DND-41 (cell line): ENCODE measurements at regions not wholly inside any gene's neighbourhood (a gene's known extent, or its start where the extent isn't known, plus 50 kb on each side); places are given as distances from the start of the nearest gene placed in this dataset.

ENCODE experiments used
- ATAC-seq: fragments of 200-7000 bp; cut with Tn5 transposase; 3 replicates; pipeline ENCODE4 v1.9.1; 2021; ENCODE audit warnings: low read depth; ENCODE audit not compliant: insufficient read depth
- DNase-seq: peaks from one replicate; pipeline ENCODE4 v3.0.0-alpha.2; 2020
- H2AFZ ChIP-seq: 2 replicates; pipeline ENCODE4 v1.6.0; 2012; ENCODE audit warnings: low read depth, low read length
- H3K27ac ChIP-seq: 2 replicates; pipeline ENCODE4 v1.5.1; 2012; ENCODE audit warnings: low read length, inconsistent platforms
- H3K27me3 ChIP-seq: fragments of 200-600 bp; sonication (generic); 2 replicates; pipeline ENCODE4 v1.6.0; 2012; ENCODE audit warnings: low read length, mild to moderate bottlenecking, inconsistent platforms; ENCODE audit not compliant: insufficient read depth, poor library complexity
- H3K36me3 ChIP-seq: 2 replicates; pipeline ENCODE4 v1.5.1; 2012; ENCODE audit warnings: low read length, inconsistent platforms; ENCODE audit not compliant: insufficient read depth
- H3K4me1 ChIP-seq: 2 replicates; pipeline ENCODE4 v1.5.1; 2012; ENCODE audit warnings: mild to moderate bottlenecking, low read length; ENCODE audit not compliant: insufficient read depth
- H3K4me2 ChIP-seq: 2 replicates; pipeline ENCODE4 v1.6.0; 2012; ENCODE audit warnings: mild to moderate bottlenecking, moderate library complexity, low read length, inconsistent platforms; ENCODE audit not compliant: insufficient read depth
- H3K4me3 ChIP-seq, 2 experiments: fragments of 200-600 bp in 1 of 2; shearing (Covaris generic) in 1 of 2; 2 replicates each; pipeline ENCODE4 v1.5.1; 2012 to 2016; ENCODE audit warnings: inconsistent platforms in 2 of 2, low read length in 2 of 2, mild to moderate bottlenecking in 2 of 2, low read depth in 1 of 2, moderate library complexity in 1 of 2
- H3K79me2 ChIP-seq: 2 replicates; pipeline ENCODE4 v1.6.0; 2012; ENCODE audit warnings: low read length, inconsistent platforms; ENCODE audit not compliant: insufficient read depth
- H3K9ac ChIP-seq: 2 replicates; pipeline ENCODE4 v1.6.0; 2012; ENCODE audit warnings: low read depth, mild to moderate bottlenecking, inconsistent platforms, low read length, moderate library complexity
- H3K9me3 ChIP-seq: 2 replicates; pipeline ENCODE4 v1.5.1; 2012; ENCODE audit warnings: low read length, moderate library complexity, mild to moderate bottlenecking, inconsistent platforms; ENCODE audit not compliant: insufficient read depth, severe bottlenecking
- H4K20me1 ChIP-seq: 2 replicates; pipeline ENCODE4 v1.6.0; 2012; ENCODE audit warnings: low read length; ENCODE audit not compliant: insufficient read depth
- EZH2 ChIP-seq: IDR thresholded peaks from 3 replicates; pipeline ENCODE4 v1.6.1; 2012; ENCODE audit warnings: borderline replicate concordance, low read depth, mild to moderate bottlenecking, moderate library complexity, low read length, inconsistent platforms; ENCODE audit not compliant: severe bottlenecking
- TF ChIP-seq, protein P1 (sequence below): IDR thresholded peaks from 2 replicates; pipeline ENCODE4 v1.5.1; 2012; ENCODE audit warnings: borderline replicate concordance, low read length, moderate library complexity, mild to moderate bottlenecking; ENCODE audit not compliant: poor library complexity, severe bottlenecking; ENCODE audit errors: extremely low read depth

DNA sequence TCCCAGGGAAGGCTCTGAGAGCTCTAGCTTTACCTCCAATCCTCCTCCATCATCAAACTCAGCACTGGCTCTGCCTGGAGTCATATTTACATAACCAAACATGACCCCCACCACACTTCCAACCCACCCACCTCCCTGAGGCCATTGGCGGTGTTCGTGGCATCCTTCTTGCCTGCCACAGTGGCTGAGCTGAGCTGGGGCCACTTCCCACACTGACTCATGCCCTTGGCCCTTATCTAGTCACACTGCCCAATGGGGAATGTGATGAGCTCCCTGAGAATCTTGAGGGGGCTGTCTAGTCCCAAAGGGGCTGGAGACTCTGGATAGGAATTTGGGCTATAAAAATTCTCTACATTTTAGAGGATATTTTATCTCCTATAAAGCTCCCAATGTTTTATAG, 230.9 kb upstream of the IRF2BP2 start:
- Histone ChIP-seq H3K4me1 (peaks cover 63% of the 10 kb centered on the region), H3K27ac (no peak overlapping the region), H3K36me3 (no peaks in the 10 kb centered on the region), H3K4me2 (no peak overlapping the region), H4K20me1 (no peaks in the 10 kb centered on the region), H2AFZ (no peak overlapping the region), H3K27me3 (no peaks in the 10 kb centered on the region), H3K4me3 (no peak overlapping the region), H3K9me3 (no peaks in the 10 kb centered on the region), H3K9ac (no peak overlapping the region), H3K79me2 (no peaks in the 10 kb centered on the region)
- ATAC-seq (no peak), DNase-seq (no peak)
- no peak for TF ChIP-seq EZH2
- TF ChIP-seq, protein P1, sequence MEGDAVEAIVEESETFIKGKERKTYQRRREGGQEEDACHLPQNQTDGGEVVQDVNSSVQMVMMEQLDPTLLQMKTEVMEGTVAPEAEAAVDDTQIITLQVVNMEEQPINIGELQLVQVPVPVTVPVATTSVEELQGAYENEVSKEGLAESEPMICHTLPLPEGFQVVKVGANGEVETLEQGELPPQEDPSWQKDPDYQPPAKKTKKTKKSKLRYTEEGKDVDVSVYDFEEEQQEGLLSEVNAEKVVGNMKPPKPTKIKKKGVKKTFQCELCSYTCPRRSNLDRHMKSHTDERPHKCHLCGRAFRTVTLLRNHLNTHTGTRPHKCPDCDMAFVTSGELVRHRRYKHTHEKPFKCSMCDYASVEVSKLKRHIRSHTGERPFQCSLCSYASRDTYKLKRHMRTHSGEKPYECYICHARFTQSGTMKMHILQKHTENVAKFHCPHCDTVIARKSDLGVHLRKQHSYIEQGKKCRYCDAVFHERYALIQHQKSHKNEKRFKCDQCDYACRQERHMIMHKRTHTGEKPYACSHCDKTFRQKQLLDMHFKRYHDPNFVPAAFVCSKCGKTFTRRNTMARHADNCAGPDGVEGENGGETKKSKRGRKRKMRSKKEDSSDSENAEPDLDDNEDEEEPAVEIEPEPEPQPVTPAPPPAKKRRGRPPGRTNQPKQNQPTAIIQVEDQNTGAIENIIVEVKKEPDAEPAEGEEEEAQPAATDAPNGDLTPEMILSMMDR = no peak

DNA sequence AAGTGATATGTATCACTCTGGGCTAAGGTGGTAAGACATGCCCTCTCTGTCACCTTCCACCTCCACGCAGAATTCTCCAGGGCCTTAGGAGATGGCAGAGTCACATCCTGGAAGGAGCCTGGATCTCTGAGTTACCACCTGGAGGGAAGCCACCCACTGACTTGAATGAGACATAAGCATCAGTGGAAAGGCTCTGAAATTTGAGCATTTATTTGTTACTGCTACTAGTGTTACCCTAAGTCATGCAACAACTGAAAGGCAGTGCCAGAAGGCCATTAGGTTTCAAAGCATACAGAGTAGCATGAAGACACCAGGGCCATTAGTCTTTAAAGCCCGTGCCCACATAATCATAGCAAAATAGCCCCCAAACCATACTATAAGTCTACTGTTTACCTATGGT, 230.3 kb upstream of the IRF2BP2 start:
- Histone ChIP-seq H2AFZ (no peak overlapping the region), H3K4me1 (peaks cover 57% of the 10 kb centered on the region), H3K27me3 (no peaks in the 10 kb centered on the region), H4K20me1 (no peaks in the 10 kb centered on the region), H3K4me2 (no peak overlapping the region), H3K27ac (no peak overlapping the region), H3K9ac (no peak overlapping the region), H3K36me3 (no peaks in the 10 kb centered on the region), H3K4me3 (no peak overlapping the region), H3K79me2 (no peaks in the 10 kb centered on the region), H3K9me3 (no peaks in the 10 kb centered on the region)
- DNase-seq = no peak
- ATAC-seq = no peak
- no peak for TF ChIP-seq EZH2
- TF ChIP-seq, protein P1 = no peak

DNA sequence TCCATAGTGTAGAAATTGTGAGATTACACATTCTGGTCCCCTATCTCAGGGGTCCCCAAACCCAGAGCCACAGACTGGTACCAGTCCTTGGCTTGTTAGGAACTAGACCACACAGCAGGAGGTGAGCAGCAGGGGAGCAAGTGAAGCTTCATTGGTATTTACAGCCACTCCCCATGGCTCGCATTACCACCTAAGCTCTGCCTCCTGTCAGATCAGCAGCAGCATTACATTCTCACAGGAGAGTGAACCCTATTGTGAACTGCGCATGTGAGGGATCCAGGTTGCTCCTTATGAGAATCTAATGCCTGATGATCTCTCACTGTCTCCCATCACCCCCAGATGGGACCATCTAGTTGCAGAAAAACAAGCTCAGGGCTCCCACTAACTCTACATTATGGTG, 229.7 kb upstream of the IRF2BP2 start:
- Histone ChIP-seq H3K9ac (no peak overlapping the region), H3K4me3 (no peak overlapping the region), H3K79me2 (no peaks in the 10 kb centered on the region), H3K27me3 (no peaks in the 10 kb centered on the region), H4K20me1 (no peaks in the 10 kb centered on the region), H2AFZ (0 out of 2 replicates have a peak overlapping the region, but pooled peaks have one; percentile 27), H3K4me1 (peaks cover 51% of the 10 kb centered on the region), H3K36me3 (no peaks in the 10 kb centered on the region), H3K27ac (peak overlapping the region; percentile 33; the same call in 1 of the 2 replicates), H3K9me3 (no peaks in the 10 kb centered on the region), H3K4me2 (no peak overlapping the region)
- TF ChIP-seq, protein P1 = no peak
- TF ChIP-seq EZH2 = no peak
- no peak for DNase-seq
- no peak for ATAC-seq

DNA sequence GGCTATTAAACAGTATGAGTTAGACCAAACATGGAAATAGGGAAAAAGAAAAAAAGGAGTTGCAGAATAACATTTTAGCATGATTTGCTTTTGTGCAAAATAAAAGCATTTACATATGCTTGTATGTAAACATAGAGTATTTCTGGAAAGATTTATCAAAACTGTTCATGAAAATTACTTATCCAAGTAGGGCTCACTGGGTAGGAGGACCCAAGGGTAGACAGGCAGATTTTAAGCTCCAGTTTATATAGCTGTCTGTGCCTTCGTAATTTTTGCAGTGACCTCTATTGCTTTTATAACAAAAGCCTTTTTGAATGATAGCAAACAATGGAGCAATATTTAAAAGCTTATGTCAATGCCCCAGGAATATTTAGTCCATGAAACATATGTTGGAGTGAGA, 228.8 kb upstream of the IRF2BP2 start:
- no peak for TF ChIP-seq EZH2
- TF ChIP-seq, protein P1 = no peak
- Histone ChIP-seq H3K27ac (peak overlapping the region; percentile 65), H3K9me3 (no peaks in the 10 kb centered on the region), H3K79me2 (no peaks in the 10 kb centered on the region), H4K20me1 (no peaks in the 10 kb centered on the region), H3K9ac (peak overlapping the region; percentile 34), H3K27me3 (no peaks in the 10 kb centered on the region), H2AFZ (no peak overlapping the region), H3K4me3 (no peak overlapping the region), H3K36me3 (no peaks in the 10 kb centered on the region), H3K4me2 (0 out of 2 replicates have a peak overlapping the region, but pooled peaks have one; percentile 10), H3K4me1 (peaks cover 43% of the 10 kb centered on the region)
- ATAC-seq (no peak), DNase-seq (no peak)
